DMS79 treated with DMSO at 0.1 percent for 48 hours (cell line): ENCODE measurements at regions not wholly inside any gene's neighbourhood (a gene's known extent, or its start where the extent isn't known, plus 50 kb on each side); places are given as distances from the start of the nearest gene placed in this dataset.
"Not testable (repeated sequence)": the region's sequence is repeated elsewhere in the genome, so short reads cannot be mapped to it uniquely, and the experiment has no call there.

ENCODE experiments used
- DNase-seq: peaks from one replicate; lab custom pipeline; 2025; lab: John Stamatoyannopoulos, UW

DNA sequence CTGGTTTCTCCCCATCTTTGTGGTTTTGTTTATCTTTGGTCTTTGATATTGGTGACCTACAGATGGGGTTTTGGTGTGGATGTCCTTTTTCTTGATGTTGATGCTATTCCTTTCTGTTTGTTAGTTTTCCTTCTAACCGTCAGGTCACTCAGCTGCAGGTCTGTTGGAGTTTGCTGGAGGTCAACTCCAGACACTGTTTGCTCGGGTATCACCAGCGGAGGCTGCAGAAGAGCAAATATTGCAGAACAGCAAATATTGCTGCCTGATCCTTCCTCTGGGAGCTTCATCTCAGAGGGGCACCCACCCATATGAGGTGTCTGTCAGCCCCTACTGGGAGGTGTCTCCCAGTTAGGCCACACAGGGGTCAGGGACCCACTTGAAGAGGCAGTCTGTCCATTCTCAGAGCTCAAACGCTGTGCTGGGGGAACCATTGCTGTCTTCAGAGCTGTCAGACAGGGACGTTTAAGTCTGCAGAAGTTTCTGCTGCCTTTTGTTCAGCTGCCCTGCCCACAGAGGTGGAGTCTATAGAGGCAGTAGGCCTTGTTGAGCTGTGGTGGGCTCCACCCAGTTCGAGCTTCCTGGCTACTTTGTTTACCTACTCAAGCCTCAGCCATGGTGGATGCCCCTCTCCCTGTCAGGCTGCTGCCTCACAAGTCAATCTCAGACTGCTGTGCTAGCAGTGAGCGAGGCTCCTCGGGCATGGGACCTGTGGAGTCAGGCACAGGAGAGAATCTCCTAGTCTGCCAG, 94.8 kb upstream of the BNIP2 start:
- not testable (repeated sequence) for DNase-seq

DNA sequence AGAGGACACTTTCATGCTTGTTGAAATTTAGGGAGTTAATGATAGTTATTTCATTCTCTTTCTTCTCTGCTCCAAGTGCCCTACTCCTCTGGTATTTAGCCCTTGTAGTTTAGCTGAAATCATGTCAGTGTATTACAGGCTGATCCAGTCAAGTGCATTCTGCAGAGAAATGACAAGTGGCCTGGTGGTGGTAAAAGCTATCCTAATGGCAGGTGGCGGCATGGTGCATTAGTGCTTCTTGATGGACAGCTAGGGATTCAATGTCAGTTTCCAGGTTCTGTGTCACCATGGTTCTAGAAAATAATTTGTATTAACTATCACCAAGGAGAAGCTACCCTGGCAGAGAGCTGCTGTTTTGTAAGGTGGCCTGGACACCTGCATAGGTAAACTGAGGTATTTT, 90.0 kb upstream of the BNIP2 start:
- DNase-seq: no peak

DNA sequence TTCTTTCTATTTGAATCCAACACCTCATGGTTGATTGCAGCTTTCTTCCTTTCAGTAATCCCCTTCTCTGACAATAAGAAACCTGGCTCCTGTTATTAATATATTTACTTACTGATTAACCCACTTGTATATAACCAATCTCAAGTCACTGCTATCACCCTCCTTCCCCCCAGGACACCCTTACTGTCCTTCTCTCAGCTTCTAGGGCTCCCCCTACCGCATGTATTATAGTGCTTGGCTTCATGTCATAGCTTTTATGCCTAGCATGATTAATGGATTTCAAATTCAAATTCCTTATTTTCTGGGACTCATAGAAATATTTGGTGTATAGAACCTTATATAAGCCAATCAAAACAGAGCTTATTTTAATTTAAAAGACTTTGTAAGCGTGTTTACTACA, 75.7 kb upstream of the BNIP2 start:
- DNase-seq: no peak

DNA sequence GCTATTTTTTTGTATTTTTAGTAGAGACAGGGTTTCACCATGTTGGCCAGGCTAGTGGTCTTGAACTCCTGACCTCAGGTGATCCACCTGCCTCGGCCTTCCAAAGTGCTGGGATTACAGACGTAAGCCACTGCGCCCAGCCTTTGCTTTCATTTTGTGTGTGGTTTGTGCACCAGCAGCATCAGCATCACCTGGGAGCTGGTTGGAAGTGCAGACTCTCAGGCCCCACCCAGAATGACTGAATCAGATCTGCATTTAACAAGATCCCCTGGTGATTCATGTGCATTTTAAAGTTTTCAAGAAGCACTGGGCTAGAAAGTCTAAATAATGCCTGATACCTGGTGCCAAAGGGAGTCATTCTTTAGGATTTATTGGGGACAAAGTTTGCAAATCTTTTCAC, 73.4 kb upstream of the BNIP2 start:
- DNase-seq: no peak

DNA sequence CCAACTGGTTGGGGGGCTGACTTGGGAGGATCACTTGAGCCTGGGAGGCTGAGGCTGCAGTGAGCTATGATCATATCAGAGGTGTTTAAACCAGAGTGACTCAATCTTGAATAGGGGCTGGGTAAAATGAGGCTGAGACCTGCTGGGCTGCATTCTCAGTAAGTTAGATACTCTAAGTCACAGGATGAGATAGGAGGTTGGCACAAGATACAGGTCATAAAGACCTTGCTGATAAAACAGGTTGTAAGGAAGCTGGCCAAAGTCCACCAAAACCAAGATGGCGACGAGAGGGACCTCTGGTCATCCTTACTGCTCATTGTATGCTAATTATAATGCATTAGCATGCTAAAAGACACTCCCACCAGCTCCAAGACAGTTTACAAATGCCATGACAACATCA, 71.1 kb upstream of the BNIP2 start:
- DNase-seq: not testable (repeated sequence)

- DNase-seq: peak; percentile 52
Measured at GRCh38 chr15:59751552-59752413, 62.7 kb upstream of the BNIP2 start.

- DNase-seq: peak; percentile 61
Measured at GRCh38 chr15:59746777-59747176, 57.7 kb upstream of the BNIP2 start.

DNA sequence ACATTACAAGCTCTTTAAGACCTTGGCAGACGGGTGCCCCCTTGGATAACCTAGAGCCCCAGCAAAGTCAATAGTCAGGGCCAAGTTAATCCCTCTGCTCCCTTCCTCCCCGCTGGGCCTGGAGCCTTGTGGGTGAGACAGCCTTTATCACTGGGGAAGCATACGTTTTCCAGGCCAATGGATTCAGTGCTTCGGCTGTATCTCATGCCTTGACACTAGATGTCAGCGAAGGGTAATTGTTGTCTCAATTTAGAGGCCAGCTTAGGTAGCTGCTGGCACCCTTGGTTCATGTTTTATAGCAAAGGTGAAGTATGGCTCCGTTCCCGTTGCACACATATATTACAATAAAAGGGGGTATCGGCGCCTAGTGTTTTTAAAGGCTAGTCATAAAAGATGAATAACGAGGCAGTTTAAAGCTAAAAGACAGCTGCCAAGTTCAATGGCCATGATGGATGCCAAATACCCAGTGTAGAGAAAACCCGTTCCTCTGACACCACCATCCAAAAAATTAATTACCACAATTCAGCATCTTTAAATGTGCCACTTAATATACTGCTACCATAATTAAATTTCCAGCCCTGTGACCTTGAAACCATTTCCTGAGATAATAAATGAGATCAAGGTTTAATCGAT, 52.3 kb upstream of the BNIP2 start:
- DNase-seq: peak; percentile 73

GRCh38 chr15:59739557-59740186, 50.6 kb upstream of the BNIP2 start:
- DNase-seq: no peak
